GM12878 (cell line): ENCODE measurements at regions not wholly inside any gene's neighbourhood (a gene's known extent, or its start where the extent isn't known, plus 50 kb on each side); places are given as distances from the start of the nearest gene placed in this dataset.

ENCODE experiments used
- ATAC-seq: fragments of 200-7000 bp; cut with Tn5 transposase; 3 replicates; pipeline ENCODE4 v1.9.1; 2020; ENCODE audit warnings: mild to moderate bottlenecking, moderate library complexity
- BruUV-seq: library from RNA; stranded (reverse); fragments of 400-500 nt; replicated peaks from 2 replicates; lab custom pipeline; 2021; lab: Mats Ljungman, UMichigan
- CTCF ChIA-PET: fragments of 300-600 bp; sonication (Branson Sonifier 250); formaldehyde crosslinking; extraction: SDS; loops from one replicate; lab custom pipeline; 2021; ENCODE audit warnings: inconsistent platforms; lab: Yijun Ruan, JAX
- POLR2A ChIA-PET: fragments of 350-600 bp; formaldehyde crosslinking; extraction: SDS; loops from one replicate; lab custom pipeline; 2021; ENCODE audit warnings: inconsistent platforms; lab: Charles Lee
- RAD21 ChIA-PET: fragments of 300-600 bp; sonication (Branson Sonifier 250); formaldehyde crosslinking; loops from one replicate; lab custom pipeline; 2023; ENCODE audit warnings: antibody characterized with exemption; ENCODE audit not compliant: unreplicated experiment; lab: Charles Lee
- SMC1A ChIA-PET: fragments of 300-600 bp; sonication (Branson Sonifier 250); formaldehyde crosslinking; loops from one replicate; lab custom pipeline; 2023; ENCODE audit not compliant: unreplicated experiment, uncharacterized antibody; lab: Charles Lee
- DNase-seq: peaks from one replicate; pipeline ENCODE4 v3.0.0-alpha.2; 2011; ENCODE audit warnings: low read depth, low spot score
- FAIRE-seq: peaks from 3 replicates; lab custom pipeline; 2011; peaks lifted over from hg19 to GRCh38; lab: Jason Lieb, UNC
- H2AFZ ChIP-seq: 2 replicates; pipeline ENCODE4 v1.6.0; 2011; ENCODE audit warnings: low read depth, low read length, control low read depth; ENCODE audit not compliant: control insufficient read depth
- H3K27ac ChIP-seq: 2 replicates; pipeline ENCODE4 v1.5.1; 2011; ENCODE audit warnings: control low read depth; ENCODE audit not compliant: control insufficient read depth, insufficient read depth
- H3K27me3 ChIP-seq, 2 experiments: replicated peaks in 1 of 2; 2 replicates each; pipeline versions ENCODE4 v1.6.0 to v1.6.1; 2011; ENCODE audit warnings: low read length in 1 of 2; ENCODE audit not compliant: control insufficient read depth in 2 of 2, insufficient read depth in 2 of 2
- H3K36me3 ChIP-seq, 2 experiments: 2 replicates each; pipeline ENCODE4 v1.5.1; 2011; ENCODE audit warnings: low read length in 1 of 2; ENCODE audit not compliant: control insufficient read depth in 2 of 2, insufficient read depth in 2 of 2
- H3K4me1 ChIP-seq: 2 replicates; pipeline ENCODE4 v1.6.1; 2011; ENCODE audit warnings: mild to moderate bottlenecking, low read length, moderate library complexity, mixed read lengths; ENCODE audit not compliant: control insufficient read depth, insufficient read depth
- H3K4me2 ChIP-seq: 2 replicates; pipeline ENCODE4 v1.6.0; 2011; ENCODE audit warnings: control low read depth; ENCODE audit not compliant: control insufficient read depth, insufficient read depth
- H3K4me3 ChIP-seq: fragments of 200-600 bp; sonication (generic); 2 replicates; pipeline ENCODE4 v1.5.1; 2016
- H3K79me2 ChIP-seq: 2 replicates; pipeline ENCODE4 v1.6.0; 2011; ENCODE audit warnings: low read length; ENCODE audit not compliant: control insufficient read depth, insufficient read depth
- H3K9ac ChIP-seq: 2 replicates; pipeline ENCODE4 v1.8.0; 2011; ENCODE audit warnings: low read length, control low read depth, mixed read lengths; ENCODE audit not compliant: control insufficient read depth, insufficient read depth
- H3K9me3 ChIP-seq: replicated peaks from 3 replicates; pipeline ENCODE4 v1.5.1; 2011; ENCODE audit warnings: mild to moderate bottlenecking, low read length; ENCODE audit not compliant: control insufficient read depth, insufficient read depth
- H4K20me1 ChIP-seq: 2 replicates; pipeline ENCODE4 v1.6.0; 2011; ENCODE audit not compliant: control insufficient read depth, insufficient read depth
- EGR1 ChIP-seq, 2 experiments: IDR thresholded peaks; 1 replicate in 1 of 2; 2 replicates in 1 of 2; pipeline ENCODE4 v1.6.1; 2011 to 2012; ENCODE audit warnings: low read depth in 2 of 2, low read length in 2 of 2, borderline replicate concordance in 1 of 2, mild to moderate bottlenecking in 1 of 2, moderate library complexity in 1 of 2
- FOXK2 ChIP-seq: fragments of 450-650 bp; IDR thresholded peaks from 2 replicates; pipeline ENCODE4 v1.6.1; 2017; ENCODE audit warnings: mild to moderate bottlenecking, moderate library complexity
- FOXM1 ChIP-seq: IDR thresholded peaks from 2 replicates; pipeline ENCODE4 v1.6.1; 2012; ENCODE audit warnings: low read depth, mild to moderate bottlenecking, inconsistent platforms, low read length, moderate library complexity
- IKZF1 ChIP-seq: fragments of 450-650 bp; conservative IDR thresholded peaks from 2 replicates; pipeline ENCODE4 v1.6.1; 2017; ENCODE audit warnings: antibody characterized with exemption, mild to moderate bottlenecking
- MEF2A ChIP-seq: IDR thresholded peaks from 2 replicates; pipeline ENCODE4 v1.6.1; 2011; ENCODE audit warnings: low read depth, mild to moderate bottlenecking, low read length, moderate library complexity; ENCODE audit not compliant: insufficient read depth
- PAX5 ChIP-seq: IDR thresholded peaks from 2 replicates; pipeline ENCODE4 v1.6.1; 2011; ENCODE audit warnings: low read depth, low read length, borderline replicate concordance
- PML ChIP-seq: IDR thresholded peaks from 2 replicates; pipeline ENCODE4 v1.6.1; 2012; ENCODE audit warnings: low read length, inconsistent platforms
- SIX5 ChIP-seq: IDR thresholded peaks from 2 replicates; pipeline ENCODE4 v1.6.1; 2011; ENCODE audit warnings: mild to moderate bottlenecking, low read depth, low read length, moderate library complexity; ENCODE audit not compliant: severe bottlenecking
- SMC3 ChIP-seq: IDR thresholded peaks from 2 replicates; pipeline ENCODE4 v1.6.1; 2011; ENCODE audit warnings: low read length, improper control_type of control experiment, borderline replicate concordance
- STAT1 ChIP-seq: fragments of 450-650 bp; conservative IDR thresholded peaks from 2 replicates; pipeline ENCODE4 v1.6.1; 2014; ENCODE audit warnings: antibody characterized with exemption, mild to moderate bottlenecking
- SUPT20H ChIP-seq: IDR thresholded peaks from 2 replicates; pipeline ENCODE4 v1.6.1; 2011; ENCODE audit warnings: low read depth, mild to moderate bottlenecking, low read length, moderate library complexity, borderline replicate concordance; ENCODE audit not compliant: control insufficient read depth
- ZSCAN29 ChIP-seq: fragments of 450-650 bp; IDR thresholded peaks from 2 replicates; pipeline ENCODE4 v1.6.1; 2017; ENCODE audit warnings: mild to moderate bottlenecking, moderate library complexity
- WGBS: methylation state at CpG from one replicate; pipeline ENCODE4 v1.1.6; 2016; ENCODE audit warnings: low lambda C conversion rate; ENCODE audit not compliant: insufficient replicate concordance, insufficient coverage; ENCODE audit errors: missing lambda C conversion rate; 5-methylcytosine and 5-hydroxymethylcytosine counted together
- in situ Hi-C: fragments of 300-500 bp; cut with MboI; formaldehyde crosslinking; loops from 9 replicates; pipeline ENCODE4 v1.14.3; 2018; ENCODE audit warnings: mixed read lengths
- intact Hi-C: fragments of 100-400 bp; cut with micrococcal nuclease; formaldehyde crosslinking; loops from one replicate; pipeline ENCODE4 v1.14.2; 2022; ENCODE audit not compliant: unreplicated experiment
- TF ChIP-seq, protein P1 (sequence below): IDR thresholded peaks from 2 replicates; pipeline ENCODE4 v1.6.1; 2012; ENCODE audit warnings: low read depth, low read length, improper control_type of control experiment
- TF ChIP-seq, protein P2 (sequence below): fragments of 450-650 bp; IDR thresholded peaks from 2 replicates; pipeline ENCODE4 v1.6.1; 2017; ENCODE audit warnings: mild to moderate bottlenecking, moderate library complexity

- RAD21 ChIA-PET = no interaction called here
- Histone ChIP-seq H4K20me1 (no peaks in the 10 kb centered on the region), H3K9ac (no peak overlapping the region), H2AFZ (no peak overlapping the region), H3K9me3 (no peaks in the 10 kb centered on the region), H3K4me1 (no peaks in the 10 kb centered on the region), H3K79me2 (no peaks in the 10 kb centered on the region), H3K36me3 (no peaks in the 10 kb centered on the region), H3K4me2 (no peak overlapping the region), H3K27ac (no peak overlapping the region), H3K27me3 (no peaks in the 10 kb centered on the region), H3K4me3 (no peak overlapping the region)
- CTCF ChIA-PET = no interaction called here
- 33% methylated on average over 3 of the region's 3 CpGs for WGBS
- FAIRE-seq (no peak), DNase-seq (no peak), ATAC-seq (no peak)
- POLR2A ChIA-PET = no interaction called here
- no TSS peak for BruUV-seq
- intact Hi-C loops (no loop called here), in situ Hi-C loops (no loop called here)
- SMC1A ChIA-PET = no interaction called here
- TF ChIP-seq PML (no peak), FOXM1 (no peak), SIX5 (no peak), ZSCAN29 (no peak), FOXK2 (no peak), EGR1 (IDR thresholded peaks at IDR 0.05; ENCODE audit: borderline replicate concordance in 1 of 2, low read depth in 2 of 2, low read length in 2 of 2) (no peak), IKZF1 (no peak), SMC3 (no peak), MEF2A (no peak), SUPT20H (no peak), STAT1 (no peak), PAX5 (no peak)
- TF ChIP-seq, protein P1, sequence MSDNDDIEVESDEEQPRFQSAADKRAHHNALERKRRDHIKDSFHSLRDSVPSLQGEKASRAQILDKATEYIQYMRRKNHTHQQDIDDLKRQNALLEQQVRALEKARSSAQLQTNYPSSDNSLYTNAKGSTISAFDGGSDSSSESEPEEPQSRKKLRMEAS = no peak
- TF ChIP-seq, protein P2, sequence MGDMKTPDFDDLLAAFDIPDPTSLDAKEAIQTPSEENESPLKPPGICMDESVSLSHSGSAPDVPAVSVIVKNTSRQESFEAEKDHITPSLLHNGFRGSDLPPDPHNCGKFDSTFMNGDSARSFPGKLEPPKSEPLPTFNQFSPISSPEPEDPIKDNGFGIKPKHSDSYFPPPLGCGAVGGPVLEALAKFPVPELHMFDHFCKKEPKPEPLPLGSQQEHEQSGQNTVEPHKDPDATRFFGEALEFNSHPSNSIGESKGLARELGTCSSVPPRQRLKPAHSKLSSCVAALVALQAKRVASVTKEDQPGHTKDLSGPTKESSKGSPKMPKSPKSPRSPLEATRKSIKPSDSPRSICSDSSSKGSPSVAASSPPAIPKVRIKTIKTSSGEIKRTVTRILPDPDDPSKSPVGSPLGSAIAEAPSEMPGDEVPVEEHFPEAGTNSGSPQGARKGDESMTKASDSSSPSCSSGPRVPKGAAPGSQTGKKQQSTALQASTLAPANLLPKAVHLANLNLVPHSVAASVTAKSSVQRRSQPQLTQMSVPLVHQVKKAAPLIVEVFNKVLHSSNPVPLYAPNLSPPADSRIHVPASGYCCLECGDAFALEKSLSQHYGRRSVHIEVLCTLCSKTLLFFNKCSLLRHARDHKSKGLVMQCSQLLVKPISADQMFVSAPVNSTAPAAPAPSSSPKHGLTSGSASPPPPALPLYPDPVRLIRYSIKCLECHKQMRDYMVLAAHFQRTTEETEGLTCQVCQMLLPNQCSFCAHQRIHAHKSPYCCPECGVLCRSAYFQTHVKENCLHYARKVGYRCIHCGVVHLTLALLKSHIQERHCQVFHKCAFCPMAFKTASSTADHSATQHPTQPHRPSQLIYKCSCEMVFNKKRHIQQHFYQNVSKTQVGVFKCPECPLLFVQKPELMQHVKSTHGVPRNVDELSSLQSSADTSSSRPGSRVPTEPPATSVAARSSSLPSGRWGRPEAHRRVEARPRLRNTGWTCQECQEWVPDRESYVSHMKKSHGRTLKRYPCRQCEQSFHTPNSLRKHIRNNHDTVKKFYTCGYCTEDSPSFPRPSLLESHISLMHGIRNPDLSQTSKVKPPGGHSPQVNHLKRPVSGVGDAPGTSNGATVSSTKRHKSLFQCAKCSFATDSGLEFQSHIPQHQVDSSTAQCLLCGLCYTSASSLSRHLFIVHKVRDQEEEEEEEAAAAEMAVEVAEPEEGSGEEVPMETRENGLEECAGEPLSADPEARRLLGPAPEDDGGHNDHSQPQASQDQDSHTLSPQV = no peak
Measured at GRCh38 chr13:54492995-54493394, 1464.4 kb downstream of the OLFM4 start.
